Upper lobe of right lung (tissue), 1 donor: ENCODE measurements at regions not wholly inside any gene's neighbourhood (a gene's known extent, or its start where the extent isn't known, plus 50 kb on each side); places are given as distances from the start of the nearest gene placed in this dataset.

Source experiments
- ATAC-seq: fragments of 200-7000 bp; cut with Tn5 transposase; one replicate; pipeline ENCODE4 v1.9.1; 2020; ENCODE audit warnings: mild to moderate bottlenecking, moderate library complexity
- DNase-seq: peaks from one replicate; pipeline ENCODE4 v3.0.0-alpha.2; 2020
- H3K27ac ChIP-seq: fragments of 200-600 bp; one replicate; pipeline ENCODE4 v1.8.0; 2022
- H3K27me3 ChIP-seq: fragments of 200-600 bp; one replicate; pipeline ENCODE4 v1.8.0; 2022; ENCODE audit warnings: mild to moderate bottlenecking
- H3K36me3 ChIP-seq: fragments of 200-600 bp; one replicate; pipeline ENCODE4 v1.8.0; 2022
- H3K4me1 ChIP-seq: fragments of 200-600 bp; one replicate; pipeline ENCODE4 v1.8.0; 2022
- H3K4me3 ChIP-seq: fragments of 200-600 bp; one replicate; pipeline ENCODE4 v1.8.0; 2022; ENCODE audit warnings: mild to moderate bottlenecking
- H3K9me3 ChIP-seq: fragments of 200-600 bp; one replicate; pipeline ENCODE4 v1.8.0; 2022
- CTCF ChIP-seq: fragments of 200-600 bp; IDR thresholded peaks from one replicate; pipeline ENCODE4 v1.8.0; 2022; ENCODE audit warnings: antibody characterized with exemption
- intact Hi-C: fragments of 100-400 bp; cut with DNase I; formaldehyde crosslinking; loops from one replicate; pipeline ENCODE4 v1.11.0; 2022
- donor health status: DM: no; HTN: yes; CAD: no; lungs with severe emphysema.

GRCh38 chr16:54796211-54796610 is 134.5 kb upstream of the IRX5 start:
- intact Hi-C loops: no loop called here
- DNase-seq (no peak), ATAC-seq (no peak)
- Histone ChIP-seq H3K4me3 (no peak overlapping the region), H3K27ac (no peak overlapping the region), H3K4me1 (no peaks in the 10 kb centered on the region), H3K36me3 (no peaks in the 10 kb centered on the region), H3K27me3 (no peaks in the 10 kb centered on the region), H3K9me3 (no peaks in the 10 kb centered on the region)
- no peak for TF ChIP-seq CTCF

- no peaks in the 10 kb centered on the region for H3K36me3 ChIP-seq
- ATAC-seq (no peak), DNase-seq (no peak)
- intact Hi-C loops: no loop called here
- no peaks in the 10 kb centered on the region for H3K9me3 ChIP-seq
- no peak overlapping the region for H3K27ac ChIP-seq
- H3K27me3 ChIP-seq: no peaks in the 10 kb centered on the region
- no peak overlapping the region for H3K4me3 ChIP-seq
- no peaks in the 10 kb centered on the region for H3K4me1 ChIP-seq
- no peak for TF ChIP-seq CTCF
These were observed 137.9 kb upstream of the IRX5 start for GRCh38 chr16:54792811-54793210.

GRCh38 chr16:54787045-54787444 is 143.6 kb upstream of the IRX5 start:
- DNase-seq (no peak), ATAC-seq (no peak)
- no peaks in the 10 kb centered on the region for H3K9me3 ChIP-seq
- H3K36me3 ChIP-seq: no peaks in the 10 kb centered on the region
- H3K4me3 ChIP-seq: no peak overlapping the region
- H3K27ac ChIP-seq: no peak overlapping the region
- no peak for TF ChIP-seq CTCF
- H3K4me1 ChIP-seq: no peaks in the 10 kb centered on the region
- H3K27me3 ChIP-seq: no peaks in the 10 kb centered on the region
- intact Hi-C loops: no loop called here

GRCh38 chr16:54783980-54784379 is 146.7 kb upstream of the IRX5 start:
- no peaks in the 10 kb centered on the region for H3K27me3 ChIP-seq
- H3K27ac ChIP-seq: no peak overlapping the region
- no peak for TF ChIP-seq CTCF
- ATAC-seq: no peak
- no peaks in the 10 kb centered on the region for H3K36me3 ChIP-seq
- intact Hi-C loops: no loop called here
- H3K4me3 ChIP-seq: no peak overlapping the region
- H3K9me3 ChIP-seq: no peaks in the 10 kb centered on the region
- no peaks in the 10 kb centered on the region for H3K4me1 ChIP-seq
- DNase-seq: no peak

DNA sequence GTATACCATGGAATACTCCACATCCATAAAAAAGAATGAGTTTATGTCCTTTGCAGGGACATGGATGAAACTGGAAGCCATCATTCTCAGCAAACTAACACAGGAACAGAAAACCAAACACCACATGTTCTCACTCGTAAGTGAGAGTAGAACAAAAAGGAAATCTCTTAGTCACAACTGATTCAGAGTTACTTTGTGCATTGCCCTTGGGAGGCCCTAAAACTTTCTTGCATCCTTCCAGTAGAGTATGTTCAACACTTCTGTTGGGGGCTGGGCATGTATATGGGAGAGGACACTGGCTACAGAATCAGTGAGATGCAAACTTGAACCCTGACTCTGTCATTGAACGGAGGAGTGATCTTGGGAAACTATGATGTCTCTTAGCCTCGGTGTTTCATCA is 147.4 kb upstream of the IRX5 start:
- TF ChIP-seq CTCF: no peak
- Histone ChIP-seq H3K27ac (no peak overlapping the region), H3K36me3 (no peaks in the 10 kb centered on the region), H3K27me3 (no peaks in the 10 kb centered on the region), H3K4me3 (no peak overlapping the region), H3K4me1 (no peaks in the 10 kb centered on the region), H3K9me3 (no peaks in the 10 kb centered on the region)
- DNase-seq (no peak), ATAC-seq (no peak)
- intact Hi-C loops: no loop called here

DNA sequence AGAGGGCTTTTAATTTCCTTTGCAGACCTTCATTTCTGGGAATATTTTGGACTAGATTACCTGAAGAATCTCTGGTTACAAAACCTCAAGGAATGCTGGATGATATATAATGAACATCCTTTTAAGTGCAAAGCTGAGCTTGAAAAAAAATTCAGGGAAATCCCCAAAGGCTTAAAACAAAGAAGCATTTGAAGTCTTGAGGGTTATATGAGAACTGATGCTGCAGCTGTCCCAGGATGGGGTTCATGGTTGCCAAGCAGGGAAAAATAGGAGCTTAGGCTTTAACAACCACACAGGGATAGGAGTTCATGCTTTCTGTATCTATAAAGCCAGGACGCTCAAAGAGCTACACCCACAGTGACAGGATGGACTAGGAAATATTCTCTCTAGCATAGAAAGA is 150.4 kb upstream of the IRX5 start:
- Histone ChIP-seq H3K4me3 (no peak overlapping the region), H3K27ac (no peak overlapping the region), H3K36me3 (no peaks in the 10 kb centered on the region), H3K9me3 (no peaks in the 10 kb centered on the region), H3K27me3 (no peaks in the 10 kb centered on the region), H3K4me1 (no peaks in the 10 kb centered on the region)
- DNase-seq: no peak
- ATAC-seq: no peak
- intact Hi-C loops: no loop called here
- no peak for TF ChIP-seq CTCF
